ENCODE measurements at regions not wholly inside any gene's neighbourhood (a gene's known extent, or its start where the extent isn't known, plus 50 kb on each side); places are given as distances from the start of the nearest gene placed in this dataset.

- Histone ChIP-seq H3K18ac (ENCODE audit: low read length) (no peak overlapping the region), H2AK5ac (ENCODE audit: low read length) (no peak overlapping the region), H3K36me3 (ENCODE audit: control insufficient read depth in 1 of 2, insufficient read depth in 2 of 2, low read length in 2 of 2) (no peaks in the 10 kb centered on the region), H3K4me1 (ENCODE audit: control insufficient read depth in 1 of 2, insufficient read depth in 2 of 2, low read length in 2 of 2) (peaks cover 2 to 4% of the 10 kb centered on the region in 2 experiments), H3K4ac (ENCODE audit: low read depth, low read length) (no peak overlapping the region), H2BK120ac (ENCODE audit: insufficient read depth, low read length, poor library complexity) (no peak overlapping the region), H3K9ac (ENCODE audit: low read length) (no peak overlapping the region), H2AFZ (ENCODE audit: insufficient read depth, low read length, poor library complexity) (no peak overlapping the region), H3K79me1 (ENCODE audit: low read length) (peaks cover 2% of the 10 kb centered on the region), H3K4me2 (ENCODE audit: low read length) (no peak overlapping the region), H3K9me3 (ENCODE audit: insufficient read depth, low read depth, low read length) (no peaks in the 10 kb centered on the region), H4K12ac (ENCODE audit: low read depth, low read length) (no peak overlapping the region), H2BK5ac (ENCODE audit: low read depth, low read length, poor library complexity) (no peak overlapping the region), H4K91ac (ENCODE audit: low read depth, low read length) (no peak overlapping the region), H4K8ac (ENCODE audit: low read depth, low read length) (no peak overlapping the region), H3K79me2 (ENCODE audit: control insufficient read depth, insufficient read depth, low read length, poor library complexity) (no peaks in the 10 kb centered on the region), H3K14ac (ENCODE audit: low read length) (no peak overlapping the region), H2BK12ac (ENCODE audit: low read length) (no peak overlapping the region), H3K4me3 (ENCODE audit: low read depth, low read length) (no peak overlapping the region), H3K27ac (ENCODE audit: low read depth, low read length) (no peak overlapping the region), H3K23ac (ENCODE audit: low read length) (no peak overlapping the region), H3K27me3 (ENCODE audit: insufficient read depth, low read length) (no peaks in the 10 kb centered on the region)
- WGBS (ENCODE audit: extremely low coverage, insufficient coverage, insufficient read length): no CpG with 5 or more reads among the region's 9 CpGs
- no peak for DNase-seq
Observed at GRCh38 chr10:121338206-121338980, 259.9 kb downstream of the FGFR2 start.

GRCh38 chr10:121339114-121339513, 259.1 kb downstream of the FGFR2 start:
- H3K27me3 ChIP-seq (ENCODE audit: insufficient read depth, low read length): no peaks in the 10 kb centered on the region
- no peak overlapping the region for H3K4me3 ChIP-seq (ENCODE audit: low read depth, low read length)
- no peaks in the 10 kb centered on the region for H3K9me3 ChIP-seq (ENCODE audit: insufficient read depth, low read depth, low read length)
- no peak overlapping the region for H3K23ac ChIP-seq (ENCODE audit: low read length)
- H2AK5ac ChIP-seq (ENCODE audit: low read length): no peak overlapping the region
- no peaks in the 10 kb centered on the region for H3K79me2 ChIP-seq (ENCODE audit: control insufficient read depth, insufficient read depth, low read length, poor library complexity)
- H4K91ac ChIP-seq (ENCODE audit: low read depth, low read length): no peak overlapping the region
- no peak overlapping the region for H4K12ac ChIP-seq (ENCODE audit: low read depth, low read length)
- H2BK120ac ChIP-seq (ENCODE audit: insufficient read depth, low read length, poor library complexity): no peak overlapping the region
- WGBS (ENCODE audit: extremely low coverage, insufficient coverage, insufficient read length): no CpG with 5 or more reads among the region's 5 CpGs
- H3K27ac ChIP-seq (ENCODE audit: low read depth, low read length): no peak overlapping the region
- H3K18ac ChIP-seq (ENCODE audit: low read length): no peak overlapping the region
- H3K79me1 ChIP-seq (ENCODE audit: low read length): no peaks in the 10 kb centered on the region
- no peak overlapping the region for H3K4ac ChIP-seq (ENCODE audit: low read depth, low read length)
- no peak overlapping the region for H2BK12ac ChIP-seq (ENCODE audit: low read length)
- DNase-seq: no peak
- no peak overlapping the region for H4K8ac ChIP-seq (ENCODE audit: low read depth, low read length)
- H3K4me2 ChIP-seq (ENCODE audit: low read length): no peak overlapping the region
- H2BK5ac ChIP-seq (ENCODE audit: low read depth, low read length, poor library complexity): no peak overlapping the region
- H2AFZ ChIP-seq (ENCODE audit: insufficient read depth, low read length, poor library complexity): no peak overlapping the region
- H3K4me1 ChIP-seq (ENCODE audit: control insufficient read depth in 1 of 2, insufficient read depth in 2 of 2, low read length in 2 of 2): peaks cover 0 to 4% of the 10 kb centered on the region in 2 experiments
- H3K9ac ChIP-seq (ENCODE audit: low read length): no peak overlapping the region
- no peak overlapping the region for H3K14ac ChIP-seq (ENCODE audit: low read length)
- no peaks in the 10 kb centered on the region for H3K36me3 ChIP-seq (ENCODE audit: control insufficient read depth in 1 of 2, insufficient read depth in 2 of 2, low read length in 2 of 2)

GRCh38 chr10:121340271-121340831, 257.9 kb downstream of the FGFR2 start:
- no peak overlapping the region for H3K18ac ChIP-seq (ENCODE audit: low read length)
- peaks cover 0 to 4% of the 10 kb centered on the region in 2 experiments for H3K4me1 ChIP-seq (ENCODE audit: control insufficient read depth in 1 of 2, insufficient read depth in 2 of 2, low read length in 2 of 2)
- H2AFZ ChIP-seq (ENCODE audit: insufficient read depth, low read length, poor library complexity): no peak overlapping the region
- H3K14ac ChIP-seq (ENCODE audit: low read length): no peak overlapping the region
- H2BK5ac ChIP-seq (ENCODE audit: low read depth, low read length, poor library complexity): no peak overlapping the region
- H4K91ac ChIP-seq (ENCODE audit: low read depth, low read length): no peak overlapping the region
- H2BK12ac ChIP-seq (ENCODE audit: low read length): no peak overlapping the region
- no peak overlapping the region for H3K27ac ChIP-seq (ENCODE audit: low read depth, low read length)
- H3K9me3 ChIP-seq (ENCODE audit: insufficient read depth, low read depth, low read length): no peaks in the 10 kb centered on the region
- H3K36me3 ChIP-seq (ENCODE audit: control insufficient read depth in 1 of 2, insufficient read depth in 2 of 2, low read length in 2 of 2): no peaks in the 10 kb centered on the region
- H3K4me2 ChIP-seq (ENCODE audit: low read length): no peak overlapping the region
- H3K23ac ChIP-seq (ENCODE audit: low read length): no peak overlapping the region
- no peak overlapping the region for H3K4ac ChIP-seq (ENCODE audit: low read depth, low read length)
- H3K4me3 ChIP-seq (ENCODE audit: low read depth, low read length): no peak overlapping the region
- no peaks in the 10 kb centered on the region for H3K79me1 ChIP-seq (ENCODE audit: low read length)
- no peak overlapping the region for H3K9ac ChIP-seq (ENCODE audit: low read length)
- H2AK5ac ChIP-seq (ENCODE audit: low read length): no peak overlapping the region
- no peak overlapping the region for H4K12ac ChIP-seq (ENCODE audit: low read depth, low read length)
- no peak overlapping the region for H2BK120ac ChIP-seq (ENCODE audit: insufficient read depth, low read length, poor library complexity)
- no peak for DNase-seq
- no peaks in the 10 kb centered on the region for H3K79me2 ChIP-seq (ENCODE audit: control insufficient read depth, insufficient read depth, low read length, poor library complexity)
- WGBS (ENCODE audit: extremely low coverage, insufficient coverage, insufficient read length): no CpG with 5 or more reads among the region's 7 CpGs
- H4K8ac ChIP-seq (ENCODE audit: low read depth, low read length): no peak overlapping the region
- H3K27me3 ChIP-seq (ENCODE audit: insufficient read depth, low read length): no peaks in the 10 kb centered on the region

- Histone ChIP-seq H2AFZ (ENCODE audit: insufficient read depth, low read length, poor library complexity) (no peak overlapping the region), H4K12ac (ENCODE audit: low read depth, low read length) (no peak overlapping the region), H3K23ac (ENCODE audit: low read length) (no peak overlapping the region), H3K79me2 (ENCODE audit: control insufficient read depth, insufficient read depth, low read length, poor library complexity) (no peaks in the 10 kb centered on the region), H3K18ac (ENCODE audit: low read length) (no peak overlapping the region), H4K91ac (ENCODE audit: low read depth, low read length) (no peak overlapping the region), H3K36me3 (ENCODE audit: control insufficient read depth in 1 of 2, insufficient read depth in 2 of 2, low read length in 2 of 2) (no peaks in the 10 kb centered on the region), H3K4ac (ENCODE audit: low read depth, low read length) (no peak overlapping the region), H2BK5ac (ENCODE audit: low read depth, low read length, poor library complexity) (no peak overlapping the region), H3K4me1 (ENCODE audit: control insufficient read depth in 1 of 2, insufficient read depth in 2 of 2, low read length in 2 of 2) (no peaks in the 10 kb centered on the region), H3K4me2 (ENCODE audit: low read length) (no peak overlapping the region), H3K14ac (ENCODE audit: low read length) (no peak overlapping the region), H3K9me3 (ENCODE audit: insufficient read depth, low read depth, low read length) (no peaks in the 10 kb centered on the region), H3K27ac (ENCODE audit: low read depth, low read length) (no peak overlapping the region), H4K8ac (ENCODE audit: low read depth, low read length) (no peak overlapping the region), H2AK5ac (ENCODE audit: low read length) (no peak overlapping the region), H2BK120ac (ENCODE audit: insufficient read depth, low read length, poor library complexity) (no peak overlapping the region), H3K27me3 (ENCODE audit: insufficient read depth, low read length) (no peaks in the 10 kb centered on the region), H3K9ac (ENCODE audit: low read length) (no peak overlapping the region), H2BK12ac (ENCODE audit: low read length) (no peak overlapping the region), H3K79me1 (ENCODE audit: low read length) (no peaks in the 10 kb centered on the region), H3K4me3 (ENCODE audit: low read depth, low read length) (no peak overlapping the region)
- WGBS (ENCODE audit: extremely low coverage, insufficient coverage, insufficient read length): no CpG with 5 or more reads among the region's 5 CpGs
- DNase-seq: no peak
Observed at GRCh38 chr10:121351540-121351939, 246.7 kb downstream of the FGFR2 start.

All from trophoblast cell (in vitro differentiated cells and primary cell).